Hematopoietic multipotent progenitor cell treated with erythropoietin and hydrocortisone succinate and interleukin-3 and kit ligand, for 6 days (in vitro differentiated cells): ENCODE measurements at regions not wholly inside any gene's neighbourhood (a gene's known extent, or its start where the extent isn't known, plus 50 kb on each side); places are given as distances from the start of the nearest gene placed in this dataset.

Source experiments
- DNase-seq: peaks from one replicate; pipeline ENCODE4 v3.0.0-alpha.2; 2015

DNA sequence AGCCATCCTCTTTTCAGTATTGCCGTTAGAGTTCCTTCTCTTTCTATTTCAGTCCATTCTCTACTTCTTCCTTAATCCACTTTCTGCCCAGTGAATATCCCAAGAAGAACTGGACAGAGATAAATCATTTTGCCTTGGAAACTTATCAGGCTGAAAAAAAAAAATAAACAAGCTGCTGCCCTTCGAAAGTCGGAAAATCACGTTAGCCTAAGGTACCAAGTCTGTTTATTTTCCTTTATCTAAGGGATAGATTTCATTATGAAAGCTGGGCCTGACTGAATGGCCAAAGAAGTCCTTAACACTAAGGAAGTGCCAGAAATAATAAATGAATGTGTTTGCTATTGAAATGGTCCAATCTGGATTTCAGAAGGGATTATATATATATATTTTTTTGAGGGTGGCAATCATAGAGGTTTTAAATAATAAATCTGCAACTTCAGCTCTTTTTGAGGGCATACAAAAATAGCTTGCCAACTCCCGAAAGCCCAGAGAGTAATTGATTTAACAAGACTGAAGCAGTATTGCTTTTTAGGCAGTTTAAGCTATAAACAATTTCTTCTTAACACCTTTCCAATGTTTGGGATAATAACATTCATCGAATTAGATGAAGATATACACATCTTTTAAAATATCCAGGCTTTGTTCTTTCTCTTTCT, 127.0 kb upstream of the STMND1 start:
- DNase-seq, result no peak

DNA sequence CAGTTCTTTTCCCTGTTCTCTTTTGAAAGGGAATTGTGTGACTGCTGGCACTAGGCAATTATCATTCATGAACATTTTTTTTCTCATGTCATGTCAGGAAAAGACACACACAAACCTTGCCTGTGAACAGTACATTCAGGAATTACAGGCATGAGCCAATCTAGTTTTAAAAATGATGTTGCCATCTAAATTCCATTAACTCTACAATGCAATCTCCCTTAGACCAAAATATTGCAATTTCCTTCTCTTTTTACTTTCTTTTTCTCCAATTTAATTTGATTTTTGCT, 127.5 kb upstream of the STMND1 start:
- DNase-seq, result no peak

DNA sequence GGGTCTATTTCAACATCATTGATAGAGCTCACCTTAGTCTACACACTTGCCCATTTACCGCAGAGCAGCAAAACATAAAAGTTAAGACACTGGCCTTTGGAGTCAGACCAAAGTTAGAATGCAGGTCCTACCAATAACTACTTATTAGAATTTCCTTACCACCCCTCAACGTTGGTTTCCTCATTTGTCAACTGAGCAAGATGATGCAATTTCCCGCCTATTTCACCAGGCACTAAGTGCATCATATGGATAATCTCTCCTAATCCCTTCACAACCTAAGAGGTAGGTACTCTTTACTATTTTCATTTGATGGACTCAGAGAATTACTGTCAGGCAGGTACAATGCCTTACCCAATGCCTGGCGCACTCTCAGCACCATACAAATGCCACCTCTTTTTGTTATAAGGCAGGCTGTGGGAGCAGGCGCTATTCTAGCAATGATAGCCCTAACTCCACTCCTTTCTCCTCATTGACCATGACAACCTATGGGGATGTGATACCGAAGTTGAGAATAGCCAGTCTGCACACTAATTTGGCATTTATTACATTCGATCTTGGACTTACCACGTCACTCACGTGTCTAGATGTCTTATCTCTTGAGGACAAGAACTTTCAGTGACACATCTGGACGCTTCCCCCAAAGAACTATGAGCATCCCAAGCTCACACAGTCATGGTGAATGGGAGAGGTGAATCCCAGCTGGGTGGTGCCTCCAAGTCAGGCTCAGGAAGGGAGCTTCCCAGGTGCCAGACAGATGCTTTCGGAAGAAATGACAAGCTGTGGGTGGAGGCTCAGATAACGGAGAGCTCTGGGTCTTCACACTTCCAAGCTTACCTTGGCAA, 128.1 kb upstream of the STMND1 start:
- peak; percentile 15 for DNase-seq

DNA sequence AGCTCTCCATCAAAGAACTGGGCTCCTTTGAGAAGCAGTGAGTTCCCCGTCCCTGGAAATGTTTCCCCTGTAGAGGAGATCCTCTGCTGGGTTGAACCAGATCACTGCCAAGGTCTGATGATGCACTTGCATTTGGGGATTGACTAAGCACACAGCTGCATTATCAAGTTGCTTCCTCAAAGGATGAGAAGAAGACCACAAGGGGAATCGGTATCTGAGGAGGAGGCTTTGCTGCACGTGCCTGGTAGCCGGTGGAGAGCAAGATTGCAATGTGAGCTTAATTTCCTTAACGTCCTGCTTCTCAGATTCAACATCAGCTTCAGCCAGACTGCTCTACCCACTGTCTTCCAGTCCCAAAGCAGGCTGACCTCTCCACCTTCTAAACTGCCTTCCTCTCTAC, 128.8 kb upstream of the STMND1 start:
- no peak for DNase-seq

DNA sequence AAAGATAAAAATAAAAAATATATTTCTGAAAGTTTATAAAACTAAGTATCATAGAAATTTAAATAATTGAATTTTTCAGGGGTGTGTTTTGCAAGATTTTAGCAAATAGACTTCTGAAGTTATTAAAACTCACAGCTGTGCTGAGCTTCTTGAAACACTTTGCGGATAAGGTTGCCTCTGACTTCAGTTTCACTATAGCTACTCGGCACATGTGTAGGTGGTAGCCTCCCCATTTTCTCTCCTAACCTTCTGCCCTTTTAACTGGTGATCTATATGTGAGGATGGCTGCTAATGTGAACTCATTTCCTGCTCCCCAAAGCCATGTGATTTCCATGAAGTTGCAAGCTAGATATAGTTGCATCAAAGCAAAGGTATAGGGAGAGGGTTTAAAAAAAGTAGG, 129.3 kb upstream of the STMND1 start:
- no peak for DNase-seq

DNA sequence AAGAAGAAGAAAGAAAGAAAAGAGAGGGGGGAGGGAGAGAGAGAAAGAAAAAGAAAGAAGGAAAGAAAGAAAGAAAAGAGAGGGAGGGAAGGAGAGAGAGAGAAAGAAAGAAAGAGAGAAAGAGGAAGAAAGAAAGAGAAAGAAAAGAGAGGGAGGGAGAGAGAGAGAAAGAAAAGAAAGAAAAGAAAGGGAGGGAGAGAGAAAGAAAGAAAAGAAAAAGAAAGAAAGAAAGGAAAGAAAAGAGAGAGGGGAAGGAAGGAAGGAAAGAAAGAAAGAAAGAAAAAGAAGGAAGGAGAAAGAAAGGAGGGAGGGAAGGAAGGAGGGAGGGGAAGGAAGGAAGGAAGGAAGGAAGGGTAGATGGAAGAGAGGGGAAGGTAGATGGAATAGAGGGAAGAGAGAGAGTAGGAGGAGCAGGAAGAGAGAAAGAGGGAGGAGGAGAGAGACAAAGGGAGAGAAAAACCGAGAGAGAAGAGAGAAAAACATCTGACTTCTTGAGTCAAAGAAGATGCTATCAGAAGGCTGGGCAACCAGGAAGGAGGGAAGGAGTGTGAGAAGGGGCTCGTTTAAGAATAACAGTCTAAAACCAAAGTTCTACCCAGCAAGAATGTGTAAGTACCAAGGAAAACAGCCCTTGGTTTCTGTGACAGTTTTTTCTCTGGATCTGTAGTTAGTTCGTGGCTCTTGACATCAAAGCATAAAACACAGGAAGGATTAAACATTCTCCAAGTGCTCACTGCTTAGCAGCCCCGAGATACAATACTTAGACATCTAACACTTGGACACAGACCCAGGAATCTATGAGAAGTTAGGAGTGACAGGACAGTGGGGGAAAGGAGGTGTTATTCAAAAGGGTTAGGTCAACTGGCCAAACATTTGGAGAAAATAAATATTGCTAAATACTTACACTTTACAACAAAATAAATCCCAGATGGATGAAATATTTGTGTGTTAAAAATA, 131.9 kb upstream of the STMND1 start:
- DNase-seq, result no peak

DNA sequence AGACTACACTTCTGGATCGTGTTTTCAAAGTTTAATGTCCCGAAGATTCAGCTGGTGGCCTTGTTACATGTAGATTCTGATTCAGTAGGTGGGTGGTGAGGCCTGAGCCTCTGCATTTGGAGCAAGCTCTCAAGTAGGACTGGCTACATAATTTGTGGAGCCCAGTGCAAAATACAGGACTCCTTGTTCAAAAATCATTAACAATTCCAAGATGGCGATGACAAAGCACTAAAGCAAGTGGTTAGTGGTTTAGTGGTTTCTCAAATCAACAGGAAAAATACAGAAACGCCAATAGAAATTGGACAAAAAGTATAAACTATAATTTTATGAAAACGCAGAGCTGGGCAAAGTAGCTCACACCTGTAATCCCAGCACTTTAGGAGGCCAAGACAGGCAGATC, 133.7 kb upstream of the STMND1 start:
- no peak for DNase-seq

DNA sequence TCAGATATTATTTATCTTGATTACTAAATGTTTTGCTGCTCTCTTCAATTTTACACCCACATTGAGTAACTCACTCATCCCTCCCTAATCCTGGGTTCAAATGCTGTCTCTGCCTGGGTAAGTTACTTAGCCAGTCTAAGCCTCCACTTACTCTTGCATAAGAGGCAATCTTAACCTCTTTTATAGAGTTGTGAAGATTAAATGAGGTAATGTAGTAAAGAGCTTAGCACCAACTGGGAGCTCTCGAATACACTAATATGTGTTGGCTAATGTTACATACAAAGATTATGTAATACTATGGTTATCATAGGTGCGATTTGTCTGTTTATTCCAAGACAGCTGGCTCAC, 134.4 kb upstream of the STMND1 start:
- DNase-seq, result no peak

DNA sequence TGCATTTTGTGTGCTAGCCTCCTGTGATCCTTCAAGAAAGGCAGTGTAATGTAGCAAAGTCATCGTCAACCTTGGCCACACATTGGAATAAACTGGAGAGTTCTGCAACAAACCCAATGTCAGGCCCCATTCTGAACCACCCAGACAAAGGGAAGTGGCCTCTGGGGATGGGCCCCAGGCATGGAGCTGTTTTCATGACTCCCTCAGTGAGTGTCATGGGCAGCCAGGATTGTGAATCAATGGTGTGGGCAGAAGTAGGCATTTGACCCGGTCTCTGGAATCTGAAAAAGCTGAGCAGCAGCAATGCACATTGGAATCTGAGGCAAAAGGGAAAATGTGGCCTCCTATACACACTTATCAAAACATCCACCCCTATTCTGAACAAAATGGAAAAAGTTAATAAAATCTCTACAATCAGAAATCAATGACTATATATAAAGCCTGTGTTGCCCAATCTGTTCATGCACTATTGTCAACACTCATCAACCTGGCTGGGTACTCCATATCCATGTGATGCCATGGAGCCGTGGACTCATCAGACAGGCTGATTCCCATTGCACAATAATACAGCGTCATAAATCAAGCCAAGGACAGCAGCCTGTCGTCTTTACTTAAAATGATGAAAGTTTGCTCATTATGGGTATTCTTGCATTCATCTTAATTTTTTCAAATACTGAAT, 134.9 kb upstream of the STMND1 start:
- DNase-seq, result no peak

DNA sequence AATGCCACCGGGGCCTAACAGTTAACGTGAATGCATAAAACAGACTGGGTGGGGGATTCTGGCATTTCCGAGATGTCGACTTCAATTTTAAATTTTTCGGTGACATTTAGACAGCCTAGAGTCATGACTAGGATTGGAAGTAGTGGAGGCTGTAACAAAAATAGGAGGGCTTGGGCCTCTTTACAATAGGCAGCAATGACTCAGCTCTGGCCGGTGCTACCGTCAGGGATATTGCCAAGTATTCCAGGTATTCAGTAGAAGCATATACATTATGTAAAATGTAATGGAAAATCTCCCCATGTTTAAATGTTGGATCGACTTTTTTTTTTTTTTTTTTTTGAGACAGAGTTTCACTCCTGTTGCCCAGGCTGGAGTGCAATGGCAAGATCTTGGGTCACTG, 136.2 kb upstream of the STMND1 start:
- no peak for DNase-seq

DNA sequence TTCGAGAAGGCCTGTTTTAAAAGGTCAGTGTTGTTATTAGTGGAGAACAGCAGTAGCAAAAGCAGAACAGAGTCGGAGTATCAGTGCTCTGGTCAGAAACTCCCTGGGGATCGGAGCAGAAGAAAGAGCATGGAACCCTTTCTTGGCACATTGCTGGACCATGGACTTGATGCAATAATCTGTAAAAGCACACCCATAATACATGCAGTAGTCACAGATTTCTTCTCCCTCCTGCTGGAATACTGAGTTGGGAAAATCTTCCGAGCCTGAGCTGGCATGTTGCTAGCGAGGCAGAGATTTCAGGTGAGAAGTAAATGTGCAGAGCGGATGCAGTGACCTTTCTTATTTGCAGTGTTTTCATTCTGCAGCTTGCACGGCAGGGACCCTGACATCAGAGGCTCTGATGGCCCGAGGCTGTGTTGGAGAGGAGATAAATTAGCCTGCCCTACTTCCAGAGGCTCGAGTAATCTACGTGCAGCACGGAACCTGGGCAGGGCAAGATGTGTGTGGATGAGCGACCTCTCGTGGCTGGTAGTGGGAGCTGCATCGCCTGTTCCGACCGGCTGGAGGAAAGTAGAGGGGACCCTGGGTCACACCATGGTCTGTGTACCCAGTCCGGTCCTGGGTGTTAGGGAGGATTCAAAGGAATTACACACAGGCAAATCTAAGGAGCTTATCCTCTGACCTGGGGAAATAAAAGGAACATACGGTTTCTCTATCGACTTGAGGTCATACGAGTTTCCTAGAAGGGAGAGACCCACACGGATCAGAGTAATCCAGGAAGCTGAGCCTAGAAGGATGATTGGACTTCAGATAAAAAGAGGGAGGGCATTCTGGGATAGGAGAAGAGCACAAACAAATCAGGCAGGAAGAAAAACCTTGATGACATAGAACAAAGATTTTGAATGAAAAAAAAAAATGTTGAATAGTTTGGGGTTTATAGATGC, 137.0 kb upstream of the STMND1 start:
- DNase-seq, result peak; percentile 86

DNA sequence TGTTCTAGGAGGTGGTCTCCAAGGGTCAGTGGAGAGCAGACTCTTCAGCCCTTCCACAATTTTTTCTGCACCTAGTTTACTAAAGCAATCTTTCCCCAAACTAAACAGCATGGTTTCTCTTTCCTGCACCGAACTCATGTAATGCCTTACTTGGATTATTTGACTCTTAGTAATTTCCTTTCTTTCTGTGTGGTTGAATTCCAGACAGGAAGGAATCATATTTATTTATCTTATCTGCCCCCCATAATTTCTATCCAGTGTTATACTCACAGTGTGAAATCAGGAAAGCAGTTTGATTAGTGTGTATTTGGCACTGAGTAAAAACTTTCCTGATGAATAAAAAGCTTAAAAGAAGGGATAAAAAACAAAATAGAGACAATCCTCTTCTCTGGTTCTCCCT, 140.3 kb upstream of the STMND1 start:
- no peak for DNase-seq

DNA sequence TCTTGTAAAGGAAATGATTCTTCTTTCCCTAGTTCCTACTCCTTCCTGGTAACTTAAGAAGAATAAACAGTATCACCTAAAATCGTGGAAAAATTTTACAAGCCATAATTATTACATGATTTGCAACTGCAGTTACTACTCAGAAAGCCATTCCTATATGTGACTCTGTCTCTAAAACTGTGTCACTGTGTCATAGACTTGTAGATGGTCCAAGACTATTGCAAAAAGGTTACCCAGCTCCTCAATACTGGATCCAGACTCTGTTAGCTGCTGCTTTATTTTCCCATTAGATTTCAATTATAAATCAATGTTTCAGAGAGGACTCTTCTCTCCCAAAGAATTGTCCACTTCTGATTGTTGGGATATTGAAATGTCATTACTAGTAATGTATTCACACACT, 142.1 kb upstream of the STMND1 start:
- DNase-seq, result no peak

DNA sequence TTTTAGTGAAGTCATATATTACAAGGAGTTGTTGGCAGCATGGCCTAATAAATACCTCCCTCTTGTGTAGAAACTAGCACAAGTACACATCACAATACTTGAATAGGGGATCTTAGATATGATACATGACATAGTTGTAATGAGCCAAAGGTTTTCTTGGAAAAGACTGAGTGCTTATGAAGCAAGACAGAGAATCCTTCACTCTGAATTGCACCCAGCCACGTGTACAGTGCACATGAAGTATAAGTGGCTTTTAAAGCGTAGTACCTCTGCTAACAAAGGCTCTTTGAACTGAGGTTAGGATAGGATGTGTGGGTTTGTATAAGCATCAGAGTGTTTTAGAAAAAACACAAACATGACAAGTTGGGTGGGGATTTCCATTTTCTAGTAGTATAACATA, 145.5 kb upstream of the STMND1 start:
- DNase-seq, result no peak

DNA sequence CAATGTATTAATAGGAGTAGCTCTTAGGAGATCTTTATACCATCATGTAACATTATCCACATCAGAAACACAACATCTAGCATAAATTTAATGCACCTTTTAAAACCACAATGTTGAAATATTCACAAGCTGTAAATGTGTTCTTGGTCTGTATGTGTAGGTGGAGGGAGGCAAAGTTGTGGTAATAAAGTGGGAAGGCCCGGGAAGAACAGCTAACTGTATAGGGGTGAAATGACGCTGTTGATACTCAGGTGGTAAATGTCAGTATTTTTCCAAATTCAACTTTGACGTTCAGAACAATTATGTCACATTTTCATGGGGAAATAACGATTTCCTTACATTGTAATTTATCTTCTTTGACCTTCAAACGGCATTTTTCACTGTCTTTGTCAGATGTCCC, 146.0 kb upstream of the STMND1 start:
- no peak for DNase-seq

DNA sequence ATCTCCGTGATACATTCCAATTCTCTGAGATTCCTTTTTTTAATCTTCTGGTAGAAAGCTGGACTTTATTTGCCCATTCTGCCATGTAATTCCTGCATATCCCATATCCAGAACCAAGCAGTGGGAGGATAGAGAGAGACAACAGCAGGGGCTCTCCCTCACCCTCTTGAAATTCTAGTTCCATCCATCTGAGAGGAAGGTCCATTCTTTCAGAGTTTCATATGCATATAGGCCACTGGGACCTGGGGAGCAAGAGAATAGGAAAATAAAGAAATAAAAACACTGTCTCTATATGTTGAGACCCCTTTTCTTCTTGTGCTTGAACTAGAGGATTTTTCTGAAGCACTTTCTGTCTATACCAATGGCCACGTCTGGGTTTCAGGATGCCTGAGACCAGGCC, 147.9 kb upstream of the STMND1 start:
- no peak for DNase-seq

DNA sequence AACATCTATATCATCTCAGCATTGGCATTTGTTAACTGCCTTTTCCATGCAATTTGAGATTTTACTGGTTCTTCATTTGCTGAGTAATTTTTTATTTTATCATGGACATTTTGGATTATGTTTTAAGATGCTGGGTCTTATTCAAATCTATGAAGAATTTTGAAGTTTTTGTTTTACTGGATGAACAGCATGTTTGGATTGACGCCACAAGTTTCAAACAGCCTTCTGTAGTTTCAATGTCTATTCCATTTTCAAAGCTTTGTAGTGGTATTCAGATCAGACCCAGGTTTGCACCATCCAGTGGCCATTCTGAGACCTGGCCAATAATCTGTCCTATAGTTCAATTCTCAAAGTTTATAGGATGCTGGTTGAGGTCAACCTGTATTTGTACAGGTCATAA, 148.4 kb upstream of the STMND1 start:
- DNase-seq, result no peak

DNA sequence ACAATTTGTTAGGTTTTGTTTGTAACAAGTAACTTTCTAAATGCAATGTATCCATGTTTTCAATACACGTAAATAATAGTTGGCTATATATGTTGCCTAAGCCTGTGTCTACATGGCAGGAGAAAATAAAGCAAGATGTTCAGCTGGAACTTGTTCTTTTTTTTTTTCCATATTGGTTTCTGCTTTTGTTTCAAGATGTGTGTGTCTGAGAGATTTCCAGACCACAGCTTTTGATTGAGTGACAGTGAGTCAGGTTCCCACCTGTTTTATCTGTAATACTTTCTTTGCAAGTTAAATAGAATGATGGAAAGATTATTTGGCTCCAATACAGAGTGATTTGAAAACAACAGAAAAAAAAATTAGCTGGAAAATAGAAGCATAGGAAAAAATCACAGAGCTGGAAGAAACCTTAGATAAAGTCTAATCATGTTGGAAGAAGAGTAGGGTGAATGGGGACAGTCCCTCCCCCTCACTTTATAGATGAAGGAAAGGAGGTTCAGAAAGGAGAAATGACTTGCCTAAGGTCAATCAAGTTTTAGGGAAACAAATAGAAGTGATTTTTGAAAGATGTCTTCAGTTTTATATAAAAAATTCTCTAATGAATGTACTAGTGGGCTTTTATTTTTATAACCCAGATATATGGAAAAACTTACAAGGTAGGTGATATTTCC, 150.9 kb upstream of the STMND1 start:
- peak; percentile 13 for DNase-seq

DNA sequence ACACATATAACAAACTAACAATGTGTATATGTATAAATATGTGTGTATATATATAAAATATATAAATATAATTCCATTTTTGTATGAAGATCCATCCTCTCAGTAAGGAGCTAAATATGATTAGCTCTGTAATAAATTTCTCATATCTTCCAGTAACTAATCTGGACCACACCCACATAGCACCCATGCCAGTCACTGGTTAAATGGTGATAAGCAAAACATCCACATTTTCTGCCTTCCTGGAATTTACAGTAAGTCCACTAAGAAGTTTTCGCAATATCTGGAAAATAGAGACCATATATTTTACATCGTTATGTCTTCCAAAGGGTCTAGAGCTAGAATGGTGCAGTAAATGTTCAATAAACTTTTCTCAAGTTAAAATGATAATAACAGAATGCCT, 151.5 kb upstream of the STMND1 start:
- DNase-seq, result peak; percentile 64

DNA sequence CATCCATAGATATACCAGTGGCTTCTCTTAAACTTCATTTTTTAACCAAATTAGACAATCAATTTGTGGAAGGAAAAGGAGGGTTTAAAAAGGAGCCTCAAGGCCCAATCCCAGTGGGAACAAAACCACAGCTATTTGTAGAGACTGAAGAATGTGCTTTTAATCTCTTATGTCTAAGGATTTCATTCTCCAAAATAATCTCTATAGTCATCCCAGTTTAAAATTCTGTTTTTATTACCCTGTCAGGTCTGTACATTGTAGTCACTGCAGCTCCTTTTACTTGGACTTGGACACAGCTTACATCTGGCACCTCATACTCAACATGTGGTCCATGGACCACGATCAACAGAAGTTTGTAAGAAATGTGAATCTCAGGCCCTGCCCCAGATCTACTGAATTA, 152.1 kb upstream of the STMND1 start:
- no peak for DNase-seq

DNA sequence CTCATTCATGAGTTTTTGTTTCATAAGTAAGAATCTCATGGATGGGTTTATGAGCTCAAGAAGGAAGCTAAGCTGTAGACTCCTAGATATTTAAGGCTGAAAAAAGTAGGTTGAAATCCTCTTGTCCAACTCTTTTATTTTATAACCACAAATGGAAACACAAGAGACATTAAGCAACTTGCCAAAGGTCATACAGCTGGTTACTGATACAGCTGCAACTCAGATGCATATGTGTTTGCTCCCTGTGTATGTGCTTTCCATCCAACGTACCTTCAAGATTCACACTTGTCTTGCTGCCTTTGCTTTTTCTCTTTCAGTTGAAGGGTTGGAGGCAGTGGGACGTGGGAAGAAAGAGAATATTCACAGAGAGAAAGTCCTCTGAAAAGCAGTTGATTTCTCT, 153.5 kb upstream of the STMND1 start:
- no peak for DNase-seq
